ENCODE measurements at regions not wholly inside any gene's neighbourhood (a gene's known extent, or its start where the extent isn't known, plus 50 kb on each side); places are given as distances from the start of the nearest gene placed in this dataset.

GRCh38 chr10:29009464-29009863, 279.4 kb upstream of the LYZL1 start:
- no peak for DNase-seq (ENCODE audit: low spot score)
- TF ChIP-seq CTCF (IDR thresholded peaks at IDR 0.05; ENCODE audit: borderline replicate concordance, control extremely low read depth, extremely low read depth, insufficient read depth, missing control alignments): no peak
- in situ Hi-C loops (cut with MboI; ENCODE audit: low sequenced_read_pairs, unreplicated experiment): no loop called here

- TF ChIP-seq CTCF (IDR thresholded peaks at IDR 0.05; ENCODE audit: borderline replicate concordance, control extremely low read depth, extremely low read depth, insufficient read depth, missing control alignments): no peak
- no peak for DNase-seq (ENCODE audit: low spot score)
- in situ Hi-C loops (cut with MboI; ENCODE audit: low sequenced_read_pairs, unreplicated experiment): no loop called here
Observed at GRCh38 chr10:29011516-29011915, 277.4 kb upstream of the LYZL1 start.

- no peak for TF ChIP-seq CTCF (IDR thresholded peaks at IDR 0.05; ENCODE audit: borderline replicate concordance, control extremely low read depth, extremely low read depth, insufficient read depth, missing control alignments)
- no peak for DNase-seq (ENCODE audit: low spot score)
- in situ Hi-C loops (cut with MboI; ENCODE audit: low sequenced_read_pairs, unreplicated experiment): no loop called here
Observed at GRCh38 chr10:29012926-29013554, 275.8 kb upstream of the LYZL1 start.

DNA sequence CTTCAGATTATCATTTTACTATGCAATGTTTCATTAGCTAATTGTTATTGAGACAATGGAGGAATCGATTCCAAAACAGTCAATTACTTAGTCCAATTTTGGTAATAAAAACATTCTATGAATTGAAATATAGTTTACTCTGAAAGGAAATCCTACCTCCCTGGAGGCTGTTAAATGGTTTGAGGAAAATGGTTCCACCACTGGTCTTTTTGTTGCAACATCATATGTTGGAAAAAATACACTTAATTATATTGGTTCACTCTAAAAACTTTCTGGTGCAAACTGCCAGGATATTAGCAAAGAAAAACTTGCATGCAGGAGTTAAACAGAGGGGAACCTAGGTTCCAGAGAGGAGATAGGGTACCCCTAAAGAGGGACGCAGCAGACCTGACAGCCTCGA, 267.3 kb upstream of the LYZL1 start:
- in situ Hi-C loops (cut with MboI; ENCODE audit: low sequenced_read_pairs, unreplicated experiment): no loop called here
- DNase-seq (ENCODE audit: low spot score): no peak
- no peak for TF ChIP-seq CTCF (IDR thresholded peaks at IDR 0.05; ENCODE audit: borderline replicate concordance, control extremely low read depth, extremely low read depth, insufficient read depth, missing control alignments)

GRCh38 chr10:29022513-29022912, 266.4 kb upstream of the LYZL1 start:
- in situ Hi-C loops (cut with MboI; ENCODE audit: low sequenced_read_pairs, unreplicated experiment): no loop called here
- no peak for DNase-seq (ENCODE audit: low spot score)
- no peak for TF ChIP-seq CTCF (IDR thresholded peaks at IDR 0.05; ENCODE audit: borderline replicate concordance, control extremely low read depth, extremely low read depth, insufficient read depth, missing control alignments)

DNA sequence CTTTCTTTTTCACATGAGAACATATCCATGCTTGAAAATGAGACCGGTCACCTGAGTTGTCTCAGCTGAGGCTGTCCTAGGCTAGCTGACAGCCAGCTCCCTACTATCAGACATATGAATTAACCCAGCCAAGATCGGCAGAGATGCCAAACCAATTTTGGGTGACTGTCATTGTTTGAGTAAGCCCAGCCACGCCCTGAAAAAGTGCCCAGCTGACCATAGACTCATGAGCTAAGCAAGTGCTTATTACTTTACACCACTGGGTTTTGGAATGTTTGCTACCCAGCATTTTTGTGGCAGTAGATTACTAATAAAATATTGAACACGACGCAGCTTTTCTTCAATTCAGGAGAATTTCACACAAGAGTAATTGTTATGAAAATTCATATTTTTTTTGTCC, 265.2 kb upstream of the LYZL1 start:
- no peak for TF ChIP-seq CTCF (IDR thresholded peaks at IDR 0.05; ENCODE audit: borderline replicate concordance, control extremely low read depth, extremely low read depth, insufficient read depth, missing control alignments)
- DNase-seq (ENCODE audit: low spot score): no peak
- in situ Hi-C loops (cut with MboI; ENCODE audit: low sequenced_read_pairs, unreplicated experiment): no loop called here
